CD4-positive, alpha-beta T cell treated with Interleukin-15 for 1 hour (primary cell): ENCODE measurements at regions not wholly inside any gene's neighbourhood (a gene's known extent, or its start where the extent isn't known, plus 50 kb on each side); places are given as distances from the start of the nearest gene placed in this dataset.
A peak's percentile ranks its signal among the peaks of the same experiment; 100 is the strongest.

Experiments
- DNase-seq: peaks from one replicate; pipeline ENCODE4 v3.0.0-alpha.2; 2020

GRCh38 chr3:23644099-23644498 is 161.7 kb upstream of the UBE2E1 start:
- no peak for DNase-seq

GRCh38 chr3:23644676-23645075 is 161.1 kb upstream of the UBE2E1 start:
- no peak for DNase-seq

- DNase-seq = no peak
These were observed 160.1 kb upstream of the UBE2E1 start for GRCh38 chr3:23645533-23646183.

GRCh38 chr3:23646184-23646920 is 159.4 kb upstream of the UBE2E1 start:
- DNase-seq = no peak

- DNase-seq = no peak
These were observed 158.0 kb upstream of the UBE2E1 start for GRCh38 chr3:23647706-23648258.

- no peak for DNase-seq
These were observed 157.3 kb upstream of the UBE2E1 start for GRCh38 chr3:23648326-23648995.

GRCh38 chr3:23648996-23649395 is 156.8 kb upstream of the UBE2E1 start:
- no peak for DNase-seq

DNA sequence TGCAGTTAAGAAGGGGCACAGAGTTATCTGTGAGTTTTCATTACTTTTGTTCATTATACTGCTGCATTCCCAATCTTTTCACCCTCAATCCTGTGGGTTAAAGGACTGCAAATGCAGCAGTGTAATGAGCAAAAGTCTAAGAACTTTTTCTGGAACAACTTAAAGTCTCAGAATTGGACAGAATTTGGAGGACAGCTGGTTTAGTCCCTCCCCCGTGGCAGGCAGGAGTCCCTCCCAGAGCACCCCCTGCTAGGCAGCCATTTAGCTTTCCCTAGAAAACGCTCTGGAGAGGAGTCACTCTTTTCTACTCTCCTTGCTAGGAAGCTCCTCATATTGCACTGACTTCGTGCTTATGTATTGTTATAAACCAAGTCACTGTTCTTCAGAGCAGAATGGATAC is 156.3 kb upstream of the UBE2E1 start:
- no peak for DNase-seq

DNA sequence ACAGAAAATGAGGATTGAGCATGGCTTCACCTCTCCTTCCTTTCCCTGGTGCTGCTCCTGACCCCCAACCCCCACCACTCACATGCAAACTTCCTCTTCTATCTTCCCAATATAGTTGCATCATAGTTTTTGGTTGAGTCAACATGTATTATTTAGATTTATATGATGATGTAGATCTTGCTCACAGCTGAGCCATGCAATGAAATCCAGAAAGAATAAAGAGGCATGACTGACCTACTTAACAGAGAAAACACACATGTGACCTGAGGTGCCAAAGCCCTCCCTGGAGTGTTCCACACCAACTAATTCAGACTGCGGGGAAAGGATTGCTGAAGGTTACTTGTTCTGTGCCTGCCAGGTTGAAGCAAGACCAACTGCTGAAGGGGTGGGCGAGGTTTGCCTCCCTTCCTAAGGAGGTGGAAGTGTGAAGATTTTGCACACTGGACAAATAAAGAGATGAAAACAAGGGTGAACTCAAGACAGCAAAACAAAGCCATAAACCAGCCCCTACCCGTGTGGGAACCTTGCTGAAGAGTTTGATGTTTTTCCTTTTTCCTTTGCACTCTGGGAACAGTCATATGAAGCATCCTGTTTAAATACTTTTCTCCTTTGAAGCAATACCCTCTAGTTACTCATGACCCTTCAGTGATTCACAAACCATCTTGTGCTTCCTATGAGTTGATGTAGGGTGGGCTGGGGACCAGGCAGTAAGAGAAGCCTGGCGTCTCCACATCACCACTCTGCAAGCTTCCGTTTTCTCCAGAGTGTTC is 155.2 kb upstream of the UBE2E1 start:
- DNase-seq = no peak

- no peak for DNase-seq
These were observed 151.9 kb upstream of the UBE2E1 start for GRCh38 chr3:23653647-23654525.

- DNase-seq = no peak
These were observed 151.2 kb upstream of the UBE2E1 start for GRCh38 chr3:23654571-23654970.

DNA sequence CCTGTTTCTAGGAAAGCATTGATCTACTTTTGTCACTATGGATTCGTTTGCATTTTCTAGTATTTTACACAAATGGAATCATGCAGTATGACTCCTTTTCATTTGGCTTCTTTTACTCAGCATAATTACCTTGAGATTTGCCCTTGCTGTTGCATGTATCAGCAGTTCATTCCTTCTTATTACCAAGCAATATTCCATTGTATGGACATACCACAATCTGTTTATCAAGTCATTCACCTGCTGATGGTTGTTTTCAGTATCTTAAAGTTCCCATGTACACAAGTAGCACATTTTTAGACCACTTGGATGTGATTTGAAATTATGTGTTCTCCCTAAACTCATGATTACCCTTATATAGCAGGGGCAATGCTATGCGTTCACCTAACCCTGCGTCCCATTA is 150.0 kb upstream of the UBE2E1 start:
- no peak for DNase-seq

GRCh38 chr3:23656199-23656598 is 149.6 kb upstream of the UBE2E1 start:
- DNase-seq = no peak

GRCh38 chr3:23656821-23657220 is 148.9 kb upstream of the UBE2E1 start:
- no peak for DNase-seq

DNA sequence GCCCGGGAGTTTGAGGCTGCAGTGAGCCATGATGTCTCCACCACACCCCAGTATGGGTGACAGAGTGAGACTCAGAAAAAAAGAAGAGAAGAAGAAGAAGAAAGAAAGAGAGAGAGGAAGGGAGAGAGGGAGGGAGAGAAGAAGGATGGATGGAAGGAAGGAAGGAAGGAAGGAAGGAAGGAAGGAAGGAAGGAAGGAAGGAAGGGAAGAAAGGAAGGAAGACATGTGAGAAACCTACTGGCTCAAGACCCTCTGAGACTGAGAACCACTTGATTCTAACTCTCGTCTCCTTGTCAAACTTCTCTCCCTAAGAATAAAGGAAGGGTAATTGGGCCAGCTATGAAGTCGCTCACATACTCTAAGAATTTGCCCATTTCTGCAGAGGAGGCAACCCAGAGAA is 148.1 kb upstream of the UBE2E1 start:
- DNase-seq = no peak

DNA sequence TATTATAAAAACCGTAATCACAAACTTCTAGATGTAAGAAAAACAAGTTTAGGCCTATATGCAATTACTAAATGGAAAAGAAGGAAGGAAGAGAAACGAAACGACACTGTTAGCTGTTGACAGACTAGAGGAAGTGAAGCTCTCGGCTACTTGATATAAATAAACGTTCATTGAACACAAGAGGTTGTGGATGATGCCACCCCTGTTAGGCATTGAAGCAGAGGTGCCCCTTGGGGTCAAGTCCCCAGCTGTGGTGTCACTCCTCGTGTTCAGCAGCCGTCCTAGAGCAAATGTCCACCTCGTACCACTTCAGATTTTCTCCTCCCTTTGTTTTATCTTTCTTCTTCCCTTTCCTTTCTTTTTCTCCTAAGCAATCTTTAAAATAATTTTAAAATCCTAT is 146.5 kb upstream of the UBE2E1 start:
- peak; percentile 30 for DNase-seq

- no peak for DNase-seq
These were observed 145.8 kb upstream of the UBE2E1 start for GRCh38 chr3:23659840-23660430.

- DNase-seq = no peak
These were observed 143.6 kb upstream of the UBE2E1 start for GRCh38 chr3:23662079-23662617.

- no peak for DNase-seq
These were observed 142.5 kb upstream of the UBE2E1 start for GRCh38 chr3:23663246-23663645.

- DNase-seq = no peak
These were observed 142.0 kb upstream of the UBE2E1 start for GRCh38 chr3:23663661-23664186.

DNA sequence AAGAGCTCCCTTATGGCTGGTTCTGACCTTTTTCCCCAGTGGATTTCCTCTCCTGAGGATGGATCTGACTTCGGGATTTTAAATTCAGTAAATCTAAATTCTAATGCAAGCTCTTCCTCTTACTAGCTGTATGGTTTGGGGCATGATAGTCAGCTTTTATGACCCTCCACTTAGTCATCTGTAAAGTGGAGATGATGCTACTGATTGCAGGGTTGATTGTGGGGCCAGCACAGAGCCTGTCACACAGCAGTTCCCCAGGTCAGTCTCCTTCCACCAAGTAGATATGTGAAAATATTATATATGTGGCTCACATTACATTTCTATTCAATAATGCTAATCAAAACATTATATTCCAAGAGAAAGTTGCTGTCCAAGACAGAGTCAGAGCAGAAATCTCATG is 141.3 kb upstream of the UBE2E1 start:
- DNase-seq = no peak
